Suppressor macrophage treated with lipopolysaccharide for 1 hour (primary cell): ENCODE measurements at regions not wholly inside any gene's neighbourhood (a gene's known extent, or its start where the extent isn't known, plus 50 kb on each side); places are given as distances from the start of the nearest gene placed in this dataset.
A peak's percentile ranks its signal among the peaks of the same experiment; 100 is the strongest.

Experiments
- DNase-seq, 3 donors: peaks; one replicate each; pipeline ENCODE4 v3.0.0-alpha.2; 2020 to 2022

DNA sequence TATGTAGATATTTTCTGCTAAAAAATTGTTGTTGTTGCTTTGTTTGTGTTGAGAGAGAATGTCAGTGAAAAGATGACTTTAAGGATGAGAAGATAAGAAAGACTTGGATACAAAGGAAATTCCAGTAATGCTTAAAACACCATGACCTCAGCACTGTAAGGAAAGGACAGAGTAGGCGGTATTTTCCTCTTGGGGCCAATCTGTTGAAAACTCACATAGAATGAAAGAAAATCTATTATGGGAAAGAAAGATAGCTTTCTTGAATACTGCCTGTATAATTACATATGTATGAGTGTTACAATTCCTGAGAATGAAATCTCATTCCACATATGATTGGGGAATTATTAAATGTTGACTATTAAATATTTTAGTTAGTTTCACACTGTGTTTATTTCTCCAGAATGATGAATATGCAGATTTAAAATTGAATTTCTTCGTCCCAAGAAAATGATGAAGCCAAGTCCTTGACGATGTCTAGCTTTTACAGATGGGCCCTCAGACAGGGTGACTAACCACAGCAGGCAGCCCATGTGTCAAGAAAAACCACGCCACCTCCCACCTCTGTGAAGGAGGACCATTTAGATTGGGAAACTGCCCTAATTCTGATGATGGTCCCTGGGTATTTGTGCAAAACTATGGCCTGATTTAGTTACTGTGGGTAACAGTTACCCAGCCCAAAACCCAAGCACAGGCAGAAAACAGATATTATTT, 49.7 kb upstream of the LMO4 start:
- peak; percentile 41 to 55 (median 47) for DNase-seq
